ENCODE measurements at regions not wholly inside any gene's neighbourhood (a gene's known extent, or its start where the extent isn't known, plus 50 kb on each side); places are given as distances from the start of the nearest gene placed in this dataset.

DNA sequence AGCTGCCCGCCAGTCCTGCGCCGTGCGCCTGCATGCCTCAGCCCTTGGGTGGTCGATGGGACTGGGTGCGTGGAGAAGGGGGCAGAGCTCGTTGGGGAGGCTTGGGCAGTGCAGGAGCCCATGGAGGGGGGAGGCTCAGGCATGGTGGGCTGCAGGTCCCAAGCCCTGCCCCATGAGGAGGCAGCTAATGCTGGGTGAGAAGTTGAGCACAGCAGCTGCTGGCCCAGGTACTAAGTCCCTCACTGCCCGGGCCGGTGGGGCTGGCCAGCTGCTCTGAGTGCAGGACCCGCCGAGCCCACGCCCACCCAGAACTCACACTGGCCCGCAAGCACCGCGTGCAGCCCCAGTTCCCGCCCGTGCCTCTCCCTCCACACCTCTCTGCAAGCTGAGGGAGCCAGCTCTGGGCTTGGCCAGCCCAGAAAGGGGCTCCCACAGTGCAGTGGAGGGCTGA lies 764.3 kb upstream of the TYRP1 start:
- no peak for DNase-seq (ENCODE audit: low read depth)
- H3K4me3 ChIP-seq (ENCODE audit: low read length) = no peak overlapping the region
- TF ChIP-seq, protein P1, sequence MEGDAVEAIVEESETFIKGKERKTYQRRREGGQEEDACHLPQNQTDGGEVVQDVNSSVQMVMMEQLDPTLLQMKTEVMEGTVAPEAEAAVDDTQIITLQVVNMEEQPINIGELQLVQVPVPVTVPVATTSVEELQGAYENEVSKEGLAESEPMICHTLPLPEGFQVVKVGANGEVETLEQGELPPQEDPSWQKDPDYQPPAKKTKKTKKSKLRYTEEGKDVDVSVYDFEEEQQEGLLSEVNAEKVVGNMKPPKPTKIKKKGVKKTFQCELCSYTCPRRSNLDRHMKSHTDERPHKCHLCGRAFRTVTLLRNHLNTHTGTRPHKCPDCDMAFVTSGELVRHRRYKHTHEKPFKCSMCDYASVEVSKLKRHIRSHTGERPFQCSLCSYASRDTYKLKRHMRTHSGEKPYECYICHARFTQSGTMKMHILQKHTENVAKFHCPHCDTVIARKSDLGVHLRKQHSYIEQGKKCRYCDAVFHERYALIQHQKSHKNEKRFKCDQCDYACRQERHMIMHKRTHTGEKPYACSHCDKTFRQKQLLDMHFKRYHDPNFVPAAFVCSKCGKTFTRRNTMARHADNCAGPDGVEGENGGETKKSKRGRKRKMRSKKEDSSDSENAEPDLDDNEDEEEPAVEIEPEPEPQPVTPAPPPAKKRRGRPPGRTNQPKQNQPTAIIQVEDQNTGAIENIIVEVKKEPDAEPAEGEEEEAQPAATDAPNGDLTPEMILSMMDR (conservative IDR thresholded peaks at IDR 0.05; ENCODE audit: low read depth, low read length) = no peak

DNA sequence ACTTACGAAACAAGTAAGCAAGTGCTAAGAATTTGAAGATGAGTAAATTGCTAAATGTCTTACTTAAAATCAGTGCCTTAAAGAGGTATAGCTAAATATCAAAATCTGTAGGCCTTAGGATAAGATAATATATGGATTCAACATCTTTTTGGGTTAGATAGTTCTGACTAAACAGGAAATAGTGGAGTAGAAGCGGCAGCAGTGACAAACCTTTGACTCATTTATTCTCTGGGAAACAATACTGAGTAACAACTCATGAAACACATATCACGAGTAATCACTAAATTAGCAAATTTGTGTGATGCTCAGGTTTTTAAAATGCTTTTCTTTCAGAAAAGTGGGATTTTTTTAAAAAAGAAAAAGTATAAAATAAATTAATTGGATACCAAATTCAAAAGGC lies 762.1 kb upstream of the TYRP1 start:
- TF ChIP-seq, protein P1 (conservative IDR thresholded peaks at IDR 0.05; ENCODE audit: low read depth, low read length) = no peak
- DNase-seq (ENCODE audit: low read depth) = no peak
- H3K4me3 ChIP-seq (ENCODE audit: low read length) = no peak overlapping the region

DNA sequence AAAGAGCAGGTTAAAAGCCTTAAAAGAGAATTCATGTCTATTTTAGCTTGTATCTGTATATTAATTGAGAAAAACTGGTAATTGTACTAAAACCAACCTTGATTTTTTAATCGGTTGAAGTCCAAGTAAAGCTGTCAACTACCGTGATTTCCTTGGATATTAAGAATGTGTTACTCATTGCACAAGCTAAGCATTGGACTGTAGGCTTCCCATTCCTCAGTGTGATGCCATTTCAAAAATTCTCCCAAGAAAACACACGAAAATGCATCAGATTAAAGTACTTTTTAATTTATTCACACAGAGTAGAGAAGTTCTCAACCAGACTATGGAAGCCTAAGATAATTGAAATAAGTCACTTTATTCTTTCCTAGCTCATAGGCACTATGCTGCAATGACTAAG lies 761.4 kb upstream of the TYRP1 start:
- H3K4me3 ChIP-seq (ENCODE audit: low read length) = no peak overlapping the region
- no peak for DNase-seq (ENCODE audit: low read depth)
- TF ChIP-seq, protein P1 (conservative IDR thresholded peaks at IDR 0.05; ENCODE audit: low read depth, low read length) = no peak

DNA sequence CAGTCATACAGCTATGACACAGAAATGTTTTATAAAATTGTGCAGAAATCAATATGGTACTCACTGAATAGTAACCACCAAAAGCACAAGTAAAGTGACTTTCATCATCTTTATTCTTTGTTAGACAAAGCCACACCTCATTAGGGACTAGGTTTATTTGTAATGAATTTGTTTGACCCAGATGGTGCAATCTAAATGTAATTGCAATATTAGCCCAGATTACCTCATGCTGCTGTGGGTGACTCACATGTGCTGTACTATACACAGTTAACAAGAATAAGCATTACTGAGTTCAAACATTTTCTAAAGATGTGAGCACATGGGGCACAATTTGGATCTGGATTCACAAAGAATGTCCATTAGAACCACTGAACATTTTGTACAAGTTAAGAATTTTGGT lies 759.3 kb upstream of the TYRP1 start:
- peak; percentile 47 for DNase-seq (ENCODE audit: low read depth)

DNA sequence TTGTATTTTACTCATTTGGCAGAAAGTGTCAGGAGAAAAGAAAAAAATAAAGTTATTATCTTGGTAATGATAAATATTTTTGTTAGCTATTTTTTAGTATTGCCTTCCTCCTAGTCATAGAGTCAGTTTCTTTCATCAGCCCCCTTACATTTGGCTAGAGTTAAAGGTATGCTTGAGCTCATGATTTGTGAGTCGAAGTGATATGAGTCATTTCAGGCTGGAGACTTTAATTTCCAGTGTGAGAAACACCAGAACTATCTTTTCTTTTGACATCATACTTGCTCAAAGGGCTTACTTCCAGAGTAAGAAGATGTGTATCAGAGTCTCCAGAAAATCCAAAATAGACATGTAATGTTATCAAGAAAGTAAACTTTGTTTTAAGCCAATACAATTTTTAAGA lies 746.7 kb upstream of the TYRP1 start:
- TF ChIP-seq, protein P1 (conservative IDR thresholded peaks at IDR 0.05; ENCODE audit: low read depth, low read length) = no peak
- H3K4me3 ChIP-seq (ENCODE audit: low read length) = no peak overlapping the region
- DNase-seq (ENCODE audit: low read depth) = no peak

More for the DNA sequence above, 759.3 kb upstream of the TYRP1 start:
- H3K4me3 ChIP-seq (ENCODE audit: low read length) = no peak overlapping the region
- TF ChIP-seq, protein P1 (conservative IDR thresholded peaks at IDR 0.05; ENCODE audit: low read depth, low read length) = no peak

DNA sequence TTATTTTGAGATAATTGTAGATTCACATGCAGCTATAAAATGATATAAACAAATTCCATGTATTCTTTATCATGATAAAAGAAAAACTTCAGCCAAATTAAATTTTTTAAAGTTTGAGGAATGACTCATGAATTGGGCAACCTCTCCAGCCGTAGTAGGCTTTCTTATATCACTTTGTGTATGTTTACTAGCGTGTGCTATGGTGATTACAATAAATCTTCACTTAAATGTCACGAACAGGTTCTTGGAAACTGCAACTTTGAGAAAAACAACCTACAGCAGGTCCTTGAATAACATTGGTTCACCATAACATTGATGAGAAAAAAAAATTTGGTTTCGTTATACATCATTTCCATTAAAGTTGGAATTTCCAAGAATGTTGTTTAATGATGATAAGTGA lies 730.9 kb upstream of the TYRP1 start:
- no peak for DNase-seq (ENCODE audit: low read depth)
- no peak overlapping the region for H3K4me3 ChIP-seq (ENCODE audit: low read length)
- TF ChIP-seq, protein P1 (conservative IDR thresholded peaks at IDR 0.05; ENCODE audit: low read depth, low read length) = no peak

DNA sequence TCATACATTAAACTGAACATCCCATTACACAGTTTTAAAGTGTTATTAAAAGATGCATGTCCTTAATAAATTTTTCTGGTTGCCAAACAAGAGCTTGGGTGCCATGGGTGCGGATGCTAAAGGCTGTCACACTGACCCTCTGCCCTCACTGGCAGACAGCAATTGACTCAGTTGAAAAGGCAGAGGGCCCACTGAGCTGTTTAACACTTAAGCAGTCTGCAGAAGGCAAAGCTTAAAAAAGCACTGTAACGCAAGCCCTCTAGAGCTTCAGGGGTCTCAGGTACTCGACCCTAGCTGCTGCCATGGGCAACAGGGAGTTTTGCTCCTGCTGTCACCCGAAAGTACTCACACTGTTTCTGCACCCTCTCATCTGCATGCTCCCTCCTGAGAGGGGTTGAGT lies 726.4 kb upstream of the TYRP1 start:
- DNase-seq (ENCODE audit: low read depth) = no peak
- no peak overlapping the region for H3K4me3 ChIP-seq (ENCODE audit: low read length)
- TF ChIP-seq, protein P1 (conservative IDR thresholded peaks at IDR 0.05; ENCODE audit: low read depth, low read length) = no peak

All from retinal pigment epithelial cell (primary cell).